SJSA1 (cell line): ENCODE measurements at regions not wholly inside any gene's neighbourhood (a gene's known extent, or its start where the extent isn't known, plus 50 kb on each side); places are given as distances from the start of the nearest gene placed in this dataset.

Experiments
- DNase-seq, 2 experiments: peaks; one replicate each; pipeline ENCODE4 v3.0.0-alpha.2; 2015 to 2020; ENCODE audit warnings: low spot score in 2 of 2, low read depth in 1 of 2
- H3K27ac ChIP-seq: fragments of 250-450 bp; sonication (Bioruptor Pico); 2 replicates; pipeline ENCODE4 v1.5.1; 2020; ENCODE audit warnings: mild to moderate bottlenecking, moderate library complexity
- H3K27me3 ChIP-seq: fragments of 250-450 bp; sonication (Bioruptor Pico); replicated peaks from 2 replicates; pipeline ENCODE4 v1.5.1; 2020; ENCODE audit warnings: mild to moderate bottlenecking, moderate library complexity
- H3K36me3 ChIP-seq: fragments of 250-450 bp; sonication (Bioruptor Pico); 2 replicates; pipeline ENCODE4 v1.5.1; 2020; ENCODE audit warnings: mild to moderate bottlenecking
- H3K4me1 ChIP-seq: fragments of 250-450 bp; sonication (Bioruptor Pico); replicated peaks from 2 replicates; pipeline ENCODE4 v1.6.1; 2021; ENCODE audit warnings: mild to moderate bottlenecking
- H3K4me3 ChIP-seq: fragments of 250-450 bp; sonication (Bioruptor Pico); 2 replicates; pipeline ENCODE4 v1.5.1; 2020; ENCODE audit warnings: mild to moderate bottlenecking
- H3K9me3 ChIP-seq: fragments of 250-450 bp; sonication (Bioruptor Pico); replicated peaks from 2 replicates; pipeline ENCODE4 v1.5.1; 2020; ENCODE audit warnings: mild to moderate bottlenecking

DNA sequence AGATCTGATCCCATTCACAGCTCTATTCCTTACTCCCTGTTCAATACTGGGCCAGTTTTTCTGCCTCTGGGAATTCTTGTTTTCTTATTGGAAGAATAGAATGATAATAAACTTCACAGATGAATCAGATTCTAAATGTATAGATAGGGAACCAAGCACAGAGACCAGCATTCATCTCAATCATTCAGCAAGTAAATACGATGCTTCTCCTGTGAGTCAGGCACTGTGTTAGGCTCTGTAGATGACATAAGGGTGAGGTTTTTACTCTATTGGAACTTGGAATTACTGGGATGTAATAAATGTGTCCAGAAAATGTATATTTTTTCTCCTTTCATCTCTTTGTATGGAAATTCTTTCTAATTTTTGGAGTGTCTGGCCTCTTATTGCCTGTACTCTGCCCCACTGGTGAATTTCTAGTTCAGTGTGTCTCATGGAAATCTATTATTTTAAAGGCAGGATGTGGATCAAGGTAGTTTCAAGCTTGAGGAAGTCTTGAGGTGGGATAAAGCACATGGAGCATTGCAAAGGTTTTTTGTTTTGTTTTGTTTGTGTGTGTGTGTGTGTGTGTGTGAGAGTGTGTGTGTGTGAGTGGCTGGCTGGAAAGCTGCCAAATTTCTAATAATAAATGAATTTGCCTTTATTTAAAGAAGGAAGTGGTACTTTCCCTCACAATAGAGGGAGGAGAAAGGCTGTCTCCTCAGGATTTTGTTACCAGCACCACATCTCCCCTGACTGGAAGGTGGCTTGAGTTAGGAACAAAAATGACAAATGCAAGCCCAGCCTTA, 117.9 kb upstream of the HS3ST1 start:
- H3K4me3 ChIP-seq = no peak overlapping the region
- H3K9me3 ChIP-seq = no peaks in the 10 kb centered on the region
- H3K36me3 ChIP-seq = no peaks in the 10 kb centered on the region
- DNase-seq = no peak
- no peaks in the 10 kb centered on the region for H3K27me3 ChIP-seq
- H3K27ac ChIP-seq = no peak overlapping the region
- no peaks in the 10 kb centered on the region for H3K4me1 ChIP-seq

GRCh38 chr4:11545651-11546050, 117.0 kb upstream of the HS3ST1 start:
- Histone ChIP-seq H3K9me3 (no peaks in the 10 kb centered on the region), H3K4me3 (no peak overlapping the region), H3K27me3 (no peaks in the 10 kb centered on the region), H3K4me1 (no peaks in the 10 kb centered on the region), H3K36me3 (no peaks in the 10 kb centered on the region), H3K27ac (no peak overlapping the region)
- DNase-seq = no peak

DNA sequence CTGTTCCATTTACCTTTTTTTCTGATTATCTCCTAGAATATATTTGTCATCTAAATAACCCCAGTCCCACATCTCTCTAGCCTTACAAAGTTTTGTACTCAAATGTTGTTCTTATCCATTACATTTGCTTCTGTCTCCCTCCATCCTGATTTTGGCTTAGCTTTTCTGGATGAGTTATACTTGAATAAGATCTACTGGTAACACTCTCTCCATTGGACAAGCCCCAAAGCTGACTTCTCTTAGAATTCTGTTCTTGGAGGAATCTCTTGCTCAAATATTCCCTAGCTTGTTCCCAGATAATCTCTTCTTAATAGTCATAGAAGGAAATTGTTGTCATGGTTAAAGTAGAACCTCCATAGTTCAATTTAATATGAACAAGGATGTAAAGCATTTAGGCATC, 115.5 kb upstream of the HS3ST1 start:
- Histone ChIP-seq H3K9me3 (no peaks in the 10 kb centered on the region), H3K4me1 (no peaks in the 10 kb centered on the region), H3K4me3 (no peak overlapping the region), H3K27me3 (no peaks in the 10 kb centered on the region), H3K36me3 (no peaks in the 10 kb centered on the region), H3K27ac (no peak overlapping the region)
- DNase-seq = no peak

DNA sequence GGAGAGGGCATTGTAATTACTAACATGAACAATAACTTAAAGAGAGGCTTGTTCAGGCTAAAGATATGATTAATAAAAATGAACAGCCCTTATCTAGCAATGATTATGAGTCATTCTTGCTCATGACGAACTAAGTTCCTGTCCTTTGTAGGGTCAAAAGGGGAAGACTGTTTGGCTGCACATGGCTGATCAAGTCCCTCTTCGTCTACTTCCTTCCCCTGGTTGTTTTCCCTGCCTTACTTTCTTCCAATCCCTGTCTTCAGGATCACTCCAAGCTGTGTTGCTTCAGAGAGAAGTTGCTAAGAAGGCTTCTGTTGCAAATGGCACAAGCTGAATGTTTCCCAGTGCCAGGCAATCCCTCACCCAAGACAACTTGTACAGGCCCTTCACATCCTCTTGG, 115.0 kb upstream of the HS3ST1 start:
- no peak for DNase-seq
- Histone ChIP-seq H3K4me3 (no peak overlapping the region), H3K27me3 (no peaks in the 10 kb centered on the region), H3K36me3 (no peaks in the 10 kb centered on the region), H3K9me3 (no peaks in the 10 kb centered on the region), H3K27ac (no peak overlapping the region), H3K4me1 (no peaks in the 10 kb centered on the region)

DNA sequence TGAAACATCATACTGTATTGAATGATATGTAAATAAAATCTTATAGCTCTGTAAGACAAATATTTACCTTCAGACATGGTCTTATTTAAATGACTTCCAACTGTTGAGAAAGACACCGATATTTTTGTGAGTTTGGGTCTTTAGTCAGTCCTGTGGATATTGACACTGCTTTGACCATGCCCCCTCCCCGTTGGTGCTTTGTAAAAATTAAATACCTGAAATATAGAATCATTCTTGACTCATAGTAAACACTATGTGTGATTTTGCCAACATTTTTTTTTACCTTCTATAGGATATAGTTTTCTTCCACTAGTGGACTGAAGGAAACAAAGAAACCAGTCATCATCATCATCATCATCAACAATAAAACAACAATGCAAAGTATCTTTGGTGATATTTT, 114.3 kb upstream of the HS3ST1 start:
- H3K36me3 ChIP-seq = no peaks in the 10 kb centered on the region
- H3K27me3 ChIP-seq = no peaks in the 10 kb centered on the region
- H3K27ac ChIP-seq = no peak overlapping the region
- H3K9me3 ChIP-seq = no peaks in the 10 kb centered on the region
- H3K4me1 ChIP-seq = no peaks in the 10 kb centered on the region
- no peak for DNase-seq
- H3K4me3 ChIP-seq = no peak overlapping the region

DNA sequence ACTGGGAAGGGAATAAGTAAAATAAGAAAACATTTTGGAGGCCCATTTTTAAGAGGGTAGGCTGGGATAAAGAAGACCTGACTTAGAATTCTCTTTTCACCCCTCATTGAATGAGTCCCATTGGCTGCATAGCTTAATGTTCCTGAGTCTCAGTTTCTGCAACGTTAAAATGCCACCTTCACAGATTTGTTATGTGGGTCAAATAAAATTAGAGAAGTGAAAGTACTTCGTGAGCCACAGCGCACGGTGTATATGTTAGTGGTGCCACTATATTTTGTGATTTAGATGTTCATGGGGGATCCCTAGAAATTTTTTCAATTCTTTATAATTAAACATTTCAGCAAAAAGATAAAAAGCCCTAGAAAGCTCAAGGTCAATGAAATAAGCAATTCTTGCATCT, 109.2 kb upstream of the HS3ST1 start:
- no peak overlapping the region for H3K4me3 ChIP-seq
- H3K27me3 ChIP-seq = no peaks in the 10 kb centered on the region
- DNase-seq = no peak

DNA sequence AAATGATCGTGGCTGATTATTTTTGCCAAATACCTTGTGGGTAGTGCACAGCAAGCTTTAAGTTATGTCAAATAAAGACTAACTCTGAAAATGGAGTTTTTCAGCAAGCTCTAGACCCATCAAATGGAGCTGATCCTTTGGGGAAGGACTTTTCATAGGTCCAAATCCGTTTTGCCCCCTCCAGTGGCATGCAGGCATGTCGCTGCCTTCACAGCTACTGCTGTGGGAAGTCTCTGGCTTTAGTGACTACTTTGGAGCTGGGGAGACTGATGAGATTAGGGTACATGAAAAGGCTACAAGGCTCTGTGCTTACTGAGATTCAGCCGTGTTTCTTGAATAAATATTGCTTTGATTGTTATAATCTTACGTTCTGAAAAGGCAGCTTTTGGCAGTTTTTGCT, 106.6 kb upstream of the HS3ST1 start:
- Histone ChIP-seq H3K4me3 (no peak overlapping the region), H3K9me3 (no peaks in the 10 kb centered on the region), H3K4me1 (no peaks in the 10 kb centered on the region), H3K27ac (no peak overlapping the region), H3K36me3 (no peaks in the 10 kb centered on the region), H3K27me3 (no peaks in the 10 kb centered on the region)
- no peak for DNase-seq

More for the DNA sequence above, 109.2 kb upstream of the HS3ST1 start:
- no peaks in the 10 kb centered on the region for H3K9me3 ChIP-seq
- no peak overlapping the region for H3K27ac ChIP-seq
- H3K36me3 ChIP-seq = no peaks in the 10 kb centered on the region
- H3K4me1 ChIP-seq = no peaks in the 10 kb centered on the region

GRCh38 chr4:11534623-11535302, 106.1 kb upstream of the HS3ST1 start:
- Histone ChIP-seq H3K4me1 (no peaks in the 10 kb centered on the region), H3K27me3 (no peaks in the 10 kb centered on the region), H3K4me3 (no peak overlapping the region), H3K27ac (no peak overlapping the region), H3K9me3 (no peaks in the 10 kb centered on the region), H3K36me3 (no peaks in the 10 kb centered on the region)
- no peak for DNase-seq

DNA sequence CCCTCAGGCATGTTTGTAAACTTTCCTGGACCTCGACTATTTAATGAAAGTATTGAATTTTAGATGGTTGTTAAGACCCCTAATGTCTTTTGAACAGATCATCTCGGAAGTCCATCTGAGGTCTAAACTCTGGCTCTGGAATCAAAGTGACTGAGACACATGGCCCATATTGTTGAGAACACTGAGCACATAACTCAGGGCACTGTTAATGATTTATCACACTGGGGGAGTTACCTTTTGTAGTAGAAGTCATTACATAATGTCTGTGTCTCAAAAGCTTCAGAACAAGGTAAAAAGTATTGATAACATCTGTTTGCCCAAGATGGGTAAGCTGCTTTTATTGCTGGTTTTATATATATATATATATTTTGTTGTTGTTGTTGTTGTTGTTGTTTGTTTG, 103.4 kb upstream of the HS3ST1 start:
- Histone ChIP-seq H3K36me3 (no peaks in the 10 kb centered on the region), H3K4me3 (no peak overlapping the region), H3K4me1 (no peaks in the 10 kb centered on the region), H3K9me3 (no peaks in the 10 kb centered on the region), H3K27me3 (no peaks in the 10 kb centered on the region), H3K27ac (no peak overlapping the region)
- no peak for DNase-seq

GRCh38 chr4:11529625-11530201, 101.0 kb upstream of the HS3ST1 start:
- Histone ChIP-seq H3K4me3 (no peak overlapping the region), H3K9me3 (no peaks in the 10 kb centered on the region), H3K4me1 (no peaks in the 10 kb centered on the region), H3K27ac (no peak overlapping the region), H3K36me3 (no peaks in the 10 kb centered on the region), H3K27me3 (no peaks in the 10 kb centered on the region)
- DNase-seq = no peak

- H3K27ac ChIP-seq = no peak overlapping the region
- H3K4me3 ChIP-seq = no peak overlapping the region
- no peaks in the 10 kb centered on the region for H3K4me1 ChIP-seq
- no peaks in the 10 kb centered on the region for H3K9me3 ChIP-seq
- no peak for DNase-seq
- H3K36me3 ChIP-seq = no peaks in the 10 kb centered on the region
- no peaks in the 10 kb centered on the region for H3K27me3 ChIP-seq
These were observed 96.4 kb upstream of the HS3ST1 start for GRCh38 chr4:11525085-11525484.

- Histone ChIP-seq H3K27ac (no peak overlapping the region), H3K27me3 (no peaks in the 10 kb centered on the region), H3K4me3 (no peak overlapping the region), H3K4me1 (no peaks in the 10 kb centered on the region), H3K36me3 (no peaks in the 10 kb centered on the region), H3K9me3 (no peaks in the 10 kb centered on the region)
- DNase-seq = no peak
These were observed 90.1 kb upstream of the HS3ST1 start for GRCh38 chr4:11518754-11519153.

- H3K27me3 ChIP-seq = no peaks in the 10 kb centered on the region
- H3K4me1 ChIP-seq = no peaks in the 10 kb centered on the region
- H3K27ac ChIP-seq = no peak overlapping the region
- no peaks in the 10 kb centered on the region for H3K9me3 ChIP-seq
- no peak for DNase-seq
- no peaks in the 10 kb centered on the region for H3K36me3 ChIP-seq
- no peak overlapping the region for H3K4me3 ChIP-seq
These were observed 86.2 kb upstream of the HS3ST1 start for GRCh38 chr4:11514779-11515419.

DNA sequence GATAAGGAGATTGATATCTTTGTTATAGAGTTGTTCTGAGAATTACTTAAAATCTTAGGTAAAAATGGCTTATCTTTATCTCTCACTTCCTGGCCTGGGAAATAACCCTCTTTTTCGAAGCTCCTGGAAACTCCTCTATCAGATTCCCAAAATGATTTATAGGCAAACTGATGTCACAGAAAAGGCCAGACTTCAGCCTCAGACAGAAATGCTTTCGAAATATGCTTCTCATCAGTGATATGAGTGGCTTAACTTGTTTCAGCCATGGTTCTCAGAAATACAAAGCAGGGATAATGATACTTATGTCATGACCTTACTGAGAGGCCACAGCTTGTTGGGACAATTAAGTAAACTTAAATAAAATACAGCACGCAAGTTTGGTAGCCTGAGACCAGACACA, 85.3 kb upstream of the HS3ST1 start:
- no peak for DNase-seq
- no peaks in the 10 kb centered on the region for H3K36me3 ChIP-seq
- H3K27ac ChIP-seq = no peak overlapping the region
- no peak overlapping the region for H3K4me3 ChIP-seq
- no peaks in the 10 kb centered on the region for H3K4me1 ChIP-seq
- no peaks in the 10 kb centered on the region for H3K27me3 ChIP-seq
- no peaks in the 10 kb centered on the region for H3K9me3 ChIP-seq
